ENCODE measurements at regions not wholly inside any gene's neighbourhood (a gene's known extent, or its start where the extent isn't known, plus 50 kb on each side); places are given as distances from the start of the nearest gene placed in this dataset.

- no peak overlapping the region for H3K27ac ChIP-seq (ENCODE audit: low read length)
- no peaks in the 10 kb centered on the region for H3K27me3 ChIP-seq (ENCODE audit: control insufficient read depth, insufficient read depth, low read length)
- peak in 1 of 2 donors; percentile 26 for DNase-seq
- H3K9me3 ChIP-seq (ENCODE audit: control insufficient read depth, low read depth, low read length): no peaks in the 10 kb centered on the region
- H3K36me3 ChIP-seq (ENCODE audit: control insufficient read depth, insufficient read depth, low read length): no peaks in the 10 kb centered on the region
- WGBS (ENCODE audit: insufficient coverage, low lambda C conversion rate): no CpG with 5 or more reads among the region's 1 CpG
- no peak overlapping the region for H3K4me3 ChIP-seq (ENCODE audit: low read length)
- H3K4me1 ChIP-seq (ENCODE audit: control insufficient read depth, insufficient read depth, low read length): no peaks in the 10 kb centered on the region
Observed at GRCh38 chrX:39629001-39629400, 468.8 kb downstream of the BCOR start.

GRCh38 chrX:39630344-39630743 is 467.4 kb downstream of the BCOR start:
- WGBS (ENCODE audit: insufficient coverage, low lambda C conversion rate): no CpG with 5 or more reads among the region's 2 CpGs
- no peak for DNase-seq
- H3K27me3 ChIP-seq (ENCODE audit: control insufficient read depth, insufficient read depth, low read length): no peaks in the 10 kb centered on the region
- no peak overlapping the region for H3K4me3 ChIP-seq (ENCODE audit: low read length)
- no peak overlapping the region for H3K27ac ChIP-seq (ENCODE audit: low read length)
- H3K4me1 ChIP-seq (ENCODE audit: control insufficient read depth, insufficient read depth, low read length): no peaks in the 10 kb centered on the region
- H3K9me3 ChIP-seq (ENCODE audit: control insufficient read depth, low read depth, low read length): no peaks in the 10 kb centered on the region
- H3K36me3 ChIP-seq (ENCODE audit: control insufficient read depth, insufficient read depth, low read length): no peaks in the 10 kb centered on the region

GRCh38 chrX:39631276-39632229 is 466.2 kb downstream of the BCOR start:
- Histone ChIP-seq H3K27ac (ENCODE audit: low read length) (no peak overlapping the region), H3K9me3 (ENCODE audit: control insufficient read depth, low read depth, low read length) (no peaks in the 10 kb centered on the region), H3K4me3 (ENCODE audit: low read length) (no peak overlapping the region), H3K27me3 (ENCODE audit: control insufficient read depth, insufficient read depth, low read length) (no peaks in the 10 kb centered on the region), H3K4me1 (ENCODE audit: control insufficient read depth, insufficient read depth, low read length) (no peaks in the 10 kb centered on the region), H3K36me3 (ENCODE audit: control insufficient read depth, insufficient read depth, low read length) (no peaks in the 10 kb centered on the region)
- no CpG with 5 or more reads among the region's 4 CpGs for WGBS (ENCODE audit: insufficient coverage, low lambda C conversion rate)
- DNase-seq: no peak

GRCh38 chrX:39633293-39633692 is 464.5 kb downstream of the BCOR start:
- Histone ChIP-seq H3K4me1 (ENCODE audit: control insufficient read depth, insufficient read depth, low read length) (no peaks in the 10 kb centered on the region), H3K9me3 (ENCODE audit: control insufficient read depth, low read depth, low read length) (no peaks in the 10 kb centered on the region), H3K4me3 (ENCODE audit: low read length) (no peak overlapping the region), H3K36me3 (ENCODE audit: control insufficient read depth, insufficient read depth, low read length) (no peaks in the 10 kb centered on the region), H3K27ac (ENCODE audit: low read length) (no peak overlapping the region), H3K27me3 (ENCODE audit: control insufficient read depth, insufficient read depth, low read length) (no peaks in the 10 kb centered on the region)
- no CpG with 5 or more reads among the region's 2 CpGs for WGBS (ENCODE audit: insufficient coverage, low lambda C conversion rate)
- DNase-seq: no peak

GRCh38 chrX:39636481-39636880 is 461.3 kb downstream of the BCOR start:
- H3K27me3 ChIP-seq (ENCODE audit: control insufficient read depth, insufficient read depth, low read length): no peaks in the 10 kb centered on the region
- no peaks in the 10 kb centered on the region for H3K4me1 ChIP-seq (ENCODE audit: control insufficient read depth, insufficient read depth, low read length)
- H3K36me3 ChIP-seq (ENCODE audit: control insufficient read depth, insufficient read depth, low read length): no peaks in the 10 kb centered on the region
- WGBS (ENCODE audit: insufficient coverage, low lambda C conversion rate): no CpG with 5 or more reads among the region's 3 CpGs
- no peaks in the 10 kb centered on the region for H3K9me3 ChIP-seq (ENCODE audit: control insufficient read depth, low read depth, low read length)
- no peak overlapping the region for H3K4me3 ChIP-seq (ENCODE audit: low read length)
- no peak overlapping the region for H3K27ac ChIP-seq (ENCODE audit: low read length)
- no peak for DNase-seq

- H3K27ac ChIP-seq (ENCODE audit: low read length): no peak overlapping the region
- no peak overlapping the region for H3K4me3 ChIP-seq (ENCODE audit: low read length)
- H3K36me3 ChIP-seq (ENCODE audit: control insufficient read depth, insufficient read depth, low read length): no peaks in the 10 kb centered on the region
- DNase-seq: no peak
- no CpG with 5 or more reads among the region's 2 CpGs for WGBS (ENCODE audit: insufficient coverage, low lambda C conversion rate)
- peaks cover 4% of the 10 kb centered on the region for H3K4me1 ChIP-seq (ENCODE audit: control insufficient read depth, insufficient read depth, low read length)
- H3K9me3 ChIP-seq (ENCODE audit: control insufficient read depth, low read depth, low read length): no peaks in the 10 kb centered on the region
- H3K27me3 ChIP-seq (ENCODE audit: control insufficient read depth, insufficient read depth, low read length): no peaks in the 10 kb centered on the region
Observed at GRCh38 chrX:39638526-39638925, 459.2 kb downstream of the BCOR start.

GRCh38 chrX:39639871-39640270 is 457.9 kb downstream of the BCOR start:
- no CpG with 5 or more reads among the region's 4 CpGs for WGBS (ENCODE audit: insufficient coverage, low lambda C conversion rate)
- peaks cover 4% of the 10 kb centered on the region for H3K4me1 ChIP-seq (ENCODE audit: control insufficient read depth, insufficient read depth, low read length)
- H3K9me3 ChIP-seq (ENCODE audit: control insufficient read depth, low read depth, low read length): no peaks in the 10 kb centered on the region
- H3K4me3 ChIP-seq (ENCODE audit: low read length): no peak overlapping the region
- H3K27ac ChIP-seq (ENCODE audit: low read length): no peak overlapping the region
- H3K27me3 ChIP-seq (ENCODE audit: control insufficient read depth, insufficient read depth, low read length): no peaks in the 10 kb centered on the region
- H3K36me3 ChIP-seq (ENCODE audit: control insufficient read depth, insufficient read depth, low read length): no peaks in the 10 kb centered on the region
- no peak for DNase-seq

- no peaks in the 10 kb centered on the region for H3K36me3 ChIP-seq (ENCODE audit: control insufficient read depth, insufficient read depth, low read length)
- H3K4me1 ChIP-seq (ENCODE audit: control insufficient read depth, insufficient read depth, low read length): peaks cover 4% of the 10 kb centered on the region
- H3K27ac ChIP-seq (ENCODE audit: low read length): no peak overlapping the region
- no peaks in the 10 kb centered on the region for H3K27me3 ChIP-seq (ENCODE audit: control insufficient read depth, insufficient read depth, low read length)
- no peak overlapping the region for H3K4me3 ChIP-seq (ENCODE audit: low read length)
- no CpG with 5 or more reads among the region's 2 CpGs for WGBS (ENCODE audit: insufficient coverage, low lambda C conversion rate)
- H3K9me3 ChIP-seq (ENCODE audit: control insufficient read depth, low read depth, low read length): no peaks in the 10 kb centered on the region
- no peak for DNase-seq
Observed at GRCh38 chrX:39640866-39641265, 456.9 kb downstream of the BCOR start.

- H3K4me3 ChIP-seq (ENCODE audit: low read length): no peak overlapping the region
- no CpG with 5 or more reads among the region's 10 CpGs for WGBS (ENCODE audit: insufficient coverage, low lambda C conversion rate)
- H3K9me3 ChIP-seq (ENCODE audit: control insufficient read depth, low read depth, low read length): no peaks in the 10 kb centered on the region
- H3K4me1 ChIP-seq (ENCODE audit: control insufficient read depth, insufficient read depth, low read length): peaks cover 4% of the 10 kb centered on the region
- H3K27me3 ChIP-seq (ENCODE audit: control insufficient read depth, insufficient read depth, low read length): no peaks in the 10 kb centered on the region
- H3K36me3 ChIP-seq (ENCODE audit: control insufficient read depth, insufficient read depth, low read length): no peaks in the 10 kb centered on the region
- DNase-seq: no peak
- H3K27ac ChIP-seq (ENCODE audit: low read length): no peak overlapping the region
Observed at GRCh38 chrX:39642071-39642470, 455.7 kb downstream of the BCOR start.

- WGBS (ENCODE audit: insufficient coverage, low lambda C conversion rate): 100% methylated on average over 1 of the region's 3 CpGs
- H3K9me3 ChIP-seq (ENCODE audit: control insufficient read depth, low read depth, low read length): no peaks in the 10 kb centered on the region
Observed at GRCh38 chrX:39643550-39643949, 454.2 kb downstream of the BCOR start.

More at GRCh38 chrX:39643550-39643949, 454.2 kb downstream of the BCOR start:
- no peaks in the 10 kb centered on the region for H3K36me3 ChIP-seq (ENCODE audit: control insufficient read depth, insufficient read depth, low read length)
- no peak overlapping the region for H3K27ac ChIP-seq (ENCODE audit: low read length)
- H3K27me3 ChIP-seq (ENCODE audit: control insufficient read depth, insufficient read depth, low read length): no peaks in the 10 kb centered on the region
- no peak overlapping the region for H3K4me3 ChIP-seq (ENCODE audit: low read length)
- H3K4me1 ChIP-seq (ENCODE audit: control insufficient read depth, insufficient read depth, low read length): peaks cover 4% of the 10 kb centered on the region
- DNase-seq: no peak
